Coronary artery (tissue), 2 donors: ENCODE measurements at regions not wholly inside any gene's neighbourhood (a gene's known extent, or its start where the extent isn't known, plus 50 kb on each side); places are given as distances from the start of the nearest gene placed in this dataset.

ENCODE experiments used
- DNase-seq: peaks from one replicate; pipeline ENCODE4 v3.0.0-alpha.2; 2017; ENCODE audit warnings: low spot score
- H3K27ac ChIP-seq, 2 donors: fragments of 200-600 bp; sonication (generic); one replicate each; pipeline ENCODE4 v1.5.1; 2016 to 2019
- H3K4me3 ChIP-seq: fragments of 200-600 bp; sonication (generic); 2 replicates; pipeline ENCODE4 v1.5.1; 2016; ENCODE audit warnings: mild to moderate bottlenecking, moderate library complexity
- TF ChIP-seq, protein P1 (sequence below): fragments of 200-600 bp; sonication (generic); IDR thresholded peaks from one replicate; pipeline ENCODE4 v1.5.1; 2019; ENCODE audit warnings: antibody characterized with exemption

DNA sequence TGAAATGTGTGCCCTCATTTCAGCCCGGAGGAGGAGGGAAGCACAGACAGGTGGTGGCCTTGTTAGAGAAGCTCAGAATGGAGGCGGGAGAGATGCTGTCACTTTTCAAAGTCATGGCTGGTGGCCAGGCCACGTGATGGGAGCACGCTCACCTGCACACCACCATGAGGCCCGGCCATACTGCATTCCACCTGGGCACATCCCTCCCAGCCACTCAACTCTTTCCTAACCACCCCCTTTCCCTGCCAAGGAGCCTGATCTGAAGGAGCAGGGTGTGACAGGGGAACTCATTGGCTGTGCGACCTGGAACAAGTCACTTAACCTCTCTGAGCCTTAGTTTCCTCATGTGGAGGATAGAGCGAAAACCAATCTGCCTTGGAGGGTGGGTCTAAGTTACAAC is 364.5 kb downstream of the CTTN start:
- TF ChIP-seq, protein P1, sequence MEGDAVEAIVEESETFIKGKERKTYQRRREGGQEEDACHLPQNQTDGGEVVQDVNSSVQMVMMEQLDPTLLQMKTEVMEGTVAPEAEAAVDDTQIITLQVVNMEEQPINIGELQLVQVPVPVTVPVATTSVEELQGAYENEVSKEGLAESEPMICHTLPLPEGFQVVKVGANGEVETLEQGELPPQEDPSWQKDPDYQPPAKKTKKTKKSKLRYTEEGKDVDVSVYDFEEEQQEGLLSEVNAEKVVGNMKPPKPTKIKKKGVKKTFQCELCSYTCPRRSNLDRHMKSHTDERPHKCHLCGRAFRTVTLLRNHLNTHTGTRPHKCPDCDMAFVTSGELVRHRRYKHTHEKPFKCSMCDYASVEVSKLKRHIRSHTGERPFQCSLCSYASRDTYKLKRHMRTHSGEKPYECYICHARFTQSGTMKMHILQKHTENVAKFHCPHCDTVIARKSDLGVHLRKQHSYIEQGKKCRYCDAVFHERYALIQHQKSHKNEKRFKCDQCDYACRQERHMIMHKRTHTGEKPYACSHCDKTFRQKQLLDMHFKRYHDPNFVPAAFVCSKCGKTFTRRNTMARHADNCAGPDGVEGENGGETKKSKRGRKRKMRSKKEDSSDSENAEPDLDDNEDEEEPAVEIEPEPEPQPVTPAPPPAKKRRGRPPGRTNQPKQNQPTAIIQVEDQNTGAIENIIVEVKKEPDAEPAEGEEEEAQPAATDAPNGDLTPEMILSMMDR = no peak
- DNase-seq = no peak
- H3K27ac ChIP-seq = no peak overlapping the region
- H3K4me3 ChIP-seq = no peak overlapping the region

DNA sequence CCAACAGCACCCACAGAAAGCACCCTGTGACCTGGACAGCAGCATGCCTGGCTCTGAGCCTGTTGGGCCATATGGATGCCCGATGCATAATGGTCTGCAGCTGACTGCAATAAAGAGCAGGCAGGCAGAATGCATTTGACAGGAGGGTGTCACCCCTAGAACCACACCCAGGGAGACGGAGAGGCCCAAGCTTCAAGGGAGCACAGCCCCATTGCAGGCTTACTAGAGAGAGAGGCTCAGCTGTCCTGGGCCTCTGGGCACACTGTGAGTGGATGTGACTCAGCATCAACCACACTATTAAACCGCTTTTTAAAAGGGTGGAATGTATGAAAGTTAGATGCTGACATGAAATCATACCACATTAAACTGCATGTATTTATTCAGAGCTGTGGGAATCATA is 365.3 kb downstream of the CTTN start:
- TF ChIP-seq, protein P1 = no peak
- no peak for DNase-seq
- no peak overlapping the region for H3K27ac ChIP-seq
- H3K4me3 ChIP-seq = no peak overlapping the region

GRCh38 chr11:70764356-70764905 is 366.1 kb downstream of the CTTN start:
- no peak overlapping the region for H3K27ac ChIP-seq
- DNase-seq = no peak
- TF ChIP-seq, protein P1 = no peak
- no peak overlapping the region for H3K4me3 ChIP-seq

GRCh38 chr11:70766901-70767300 is 368.6 kb downstream of the CTTN start:
- DNase-seq = no peak
- TF ChIP-seq, protein P1 = no peak
- Histone ChIP-seq H3K4me3 (no peak overlapping the region), H3K27ac (no peak overlapping the region)

GRCh38 chr11:70768346-70769095 is 370.2 kb downstream of the CTTN start:
- TF ChIP-seq, protein P1 = no peak
- DNase-seq = no peak
- H3K27ac ChIP-seq = no peak overlapping the region
- no peak overlapping the region for H3K4me3 ChIP-seq

DNA sequence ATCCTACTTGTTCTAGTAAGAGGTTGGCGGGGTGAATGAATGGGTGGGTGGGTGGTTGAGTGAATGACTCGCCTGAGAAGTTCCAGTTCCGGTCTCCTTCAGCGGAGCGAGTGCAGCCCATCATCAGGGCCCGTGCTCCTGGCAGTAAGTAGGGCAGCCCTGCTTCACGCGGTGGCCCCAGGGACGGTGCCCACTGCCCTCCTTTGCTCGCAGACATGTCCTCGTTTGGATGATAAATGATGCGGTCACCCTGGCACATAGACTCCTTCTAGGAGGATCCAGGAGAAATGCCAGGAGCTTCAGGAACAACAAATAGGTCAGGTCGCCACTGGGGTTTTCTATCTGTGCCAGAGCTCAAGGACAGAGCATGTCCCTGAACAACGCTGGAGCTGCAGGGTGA is 370.8 kb downstream of the CTTN start:
- H3K27ac ChIP-seq = no peak overlapping the region
- DNase-seq = no peak
- TF ChIP-seq, protein P1 = no peak
- H3K4me3 ChIP-seq = no peak overlapping the region

DNA sequence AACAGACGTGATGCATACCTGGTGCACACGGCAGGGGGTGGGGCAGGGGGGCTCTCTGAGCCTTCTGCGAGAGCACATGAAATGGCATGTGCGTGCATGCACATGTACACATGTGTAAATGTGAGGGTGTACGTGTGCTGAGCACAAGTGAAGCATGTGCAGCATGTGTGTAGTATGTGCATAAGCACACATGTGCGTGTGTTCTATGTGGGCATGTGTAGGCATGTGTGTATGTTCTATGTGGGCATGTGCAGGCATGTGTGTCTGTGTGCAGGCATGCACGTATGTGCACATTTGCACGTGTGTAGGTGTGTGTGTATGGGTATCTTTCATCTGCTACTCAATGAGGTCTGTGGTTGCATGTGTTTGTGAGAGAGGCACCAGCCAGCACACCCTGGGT is 371.2 kb downstream of the CTTN start:
- TF ChIP-seq, protein P1 = no peak
- no peak for DNase-seq
- H3K27ac ChIP-seq = no peak overlapping the region
- no peak overlapping the region for H3K4me3 ChIP-seq
